Inflammatory macrophage treated with lipopolysaccharide for 4 hours (primary cell): ENCODE measurements at regions not wholly inside any gene's neighbourhood (a gene's known extent, or its start where the extent isn't known, plus 50 kb on each side); places are given as distances from the start of the nearest gene placed in this dataset.
A peak's percentile ranks its signal among the peaks of the same experiment; 100 is the strongest.

ENCODE experiments used
- DNase-seq: peaks from one replicate; pipeline ENCODE4 v3.0.0-alpha.2; 2020

DNA sequence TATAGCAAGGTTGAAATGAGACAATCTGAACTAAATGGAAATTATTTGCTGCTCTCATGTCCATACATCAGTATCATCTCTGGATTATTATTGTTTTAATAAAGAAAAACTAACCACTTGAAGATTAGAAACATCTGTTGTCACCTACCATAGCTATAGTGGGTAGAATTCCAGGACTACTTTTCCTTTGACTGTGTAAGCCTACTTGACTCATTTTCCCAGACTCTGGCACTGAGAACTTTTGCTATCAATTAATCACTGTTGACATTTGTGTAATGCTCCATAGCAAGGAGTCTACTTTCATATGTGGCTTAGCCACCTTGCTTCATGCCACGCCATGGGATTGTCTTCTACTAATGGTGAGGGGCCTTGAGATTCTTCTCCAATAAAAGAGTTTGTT, 59.9 kb upstream of the ARRDC3 start:
- no peak for DNase-seq

DNA sequence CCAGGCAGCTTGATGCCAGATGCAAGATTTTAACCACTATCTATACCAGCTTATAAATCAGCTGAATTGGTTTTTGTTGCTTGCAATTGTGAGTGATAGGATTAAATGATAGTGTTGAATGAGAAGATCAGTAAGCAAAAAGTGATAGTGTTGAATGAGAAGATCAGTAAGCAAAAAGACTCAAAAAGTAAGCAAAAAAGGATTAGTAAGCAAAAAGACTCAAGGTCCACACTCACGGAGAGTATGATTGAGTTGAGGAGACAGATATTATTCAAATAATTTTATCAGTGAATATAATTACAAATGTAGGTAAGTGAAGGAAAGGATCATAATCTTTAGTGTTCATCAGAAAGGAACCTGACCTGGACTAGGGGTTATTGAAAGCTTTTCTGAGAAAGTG, 58.0 kb upstream of the ARRDC3 start:
- DNase-seq: no peak

DNA sequence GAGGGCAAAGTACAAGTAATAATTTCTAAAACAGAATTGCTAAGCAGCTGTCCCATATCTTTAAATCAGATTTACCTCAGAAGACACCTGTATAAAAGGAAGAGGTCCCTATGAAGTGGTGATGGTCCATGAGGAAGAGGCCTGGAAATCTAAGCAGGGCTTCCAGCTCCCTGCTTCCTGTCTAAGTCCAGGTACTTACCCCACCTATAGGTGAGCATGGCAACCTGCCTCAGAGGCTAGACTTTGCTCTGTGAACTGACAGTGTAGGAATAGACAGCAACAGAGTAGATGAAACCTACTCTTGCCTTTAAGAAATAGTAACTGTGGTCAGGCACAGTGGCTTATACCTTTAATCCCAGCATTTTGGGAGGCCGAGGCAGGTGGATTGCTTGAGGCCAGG, 55.8 kb upstream of the ARRDC3 start:
- no peak for DNase-seq

DNA sequence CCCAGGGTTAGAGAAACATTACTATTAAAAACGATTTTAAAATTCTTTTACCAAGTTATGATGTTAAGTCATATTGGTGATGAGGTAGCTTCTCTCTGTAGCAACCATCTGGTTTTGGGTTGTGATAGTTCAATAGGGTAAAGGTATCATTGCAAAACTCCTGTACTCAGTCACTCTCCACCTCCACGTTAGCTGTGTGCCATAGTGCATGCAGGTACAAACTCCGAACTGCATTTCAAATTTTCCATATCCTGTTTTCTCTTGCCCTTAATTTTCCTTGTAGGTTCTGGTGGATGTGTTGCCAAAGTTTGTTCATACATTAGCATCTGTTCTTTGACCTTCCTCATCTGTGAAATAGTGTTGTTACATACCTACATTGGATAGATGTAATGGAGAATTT, 53.1 kb upstream of the ARRDC3 start:
- no peak for DNase-seq

DNA sequence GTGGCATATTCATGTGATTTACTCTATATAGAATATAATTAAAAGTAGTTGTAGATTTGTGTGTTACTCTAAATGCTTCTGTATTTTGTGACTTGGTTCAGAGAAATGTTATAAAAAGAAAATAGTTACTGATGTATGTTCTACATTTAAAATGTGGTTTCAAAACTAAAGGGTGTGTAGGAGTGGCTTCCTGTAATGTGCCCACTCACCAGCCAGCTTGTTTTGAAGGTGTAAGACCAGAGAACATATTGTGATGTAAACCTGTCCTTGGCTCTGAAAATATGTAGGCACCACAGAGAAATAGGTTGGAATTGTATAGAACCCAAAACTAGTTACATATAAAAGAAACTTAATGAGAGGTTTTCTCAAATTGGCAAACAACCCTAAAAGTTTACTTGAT, 51.2 kb upstream of the ARRDC3 start:
- peak; percentile 26 for DNase-seq

DNA sequence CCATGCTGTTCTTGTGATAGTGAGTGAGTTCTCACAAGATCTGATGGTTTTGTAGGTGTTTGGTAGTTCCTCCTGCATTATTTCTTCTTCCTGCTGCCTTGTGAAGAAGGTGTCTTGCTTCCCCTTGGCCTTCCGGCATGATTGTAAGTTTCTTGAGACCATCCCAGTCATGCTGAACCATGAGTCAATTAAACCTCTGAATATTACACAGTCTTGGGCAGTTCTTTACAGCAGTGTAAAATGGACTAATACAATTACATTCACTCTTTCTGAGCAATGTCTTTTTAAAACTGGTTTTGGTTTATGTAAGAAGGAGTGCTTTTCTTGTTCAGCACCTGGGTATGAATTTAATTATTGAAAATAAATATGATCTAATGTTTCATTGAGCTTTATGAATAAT, 50.7 kb upstream of the ARRDC3 start:
- DNase-seq: no peak
